K562 (cell line): ENCODE measurements at regions not wholly inside any gene's neighbourhood (a gene's known extent, or its start where the extent isn't known, plus 50 kb on each side); places are given as distances from the start of the nearest gene placed in this dataset.

ENCODE experiments used
- CBFA2T2 ChIP-seq: fragments of 450-650 bp; conservative IDR thresholded peaks from 2 replicates; pipeline ENCODE4 v1.6.1; 2017; ENCODE audit warnings: mild to moderate bottlenecking
- ETV6 ChIP-seq, 3 experiments: fragments of 150-350 bp in 1 of 3; sonication (generic) in 1 of 3; formaldehyde crosslinking in 1 of 3; IDR thresholded peaks; 2 replicates each; pipeline versions ENCODE4 v1.6.1 to v1.8.0; 2014 to 2022; ENCODE audit warnings: borderline replicate concordance in 2 of 3, low read depth in 2 of 3, antibody characterized with exemption in 1 of 3, low read length in 1 of 3, mild to moderate bottlenecking in 1 of 3, missing genetic modification reagents in 1 of 3
- NUFIP1 ChIP-seq: fragments of 450-650 bp; IDR thresholded peaks from 2 replicates; pipeline ENCODE4 v1.6.1; 2018; ENCODE audit not compliant: partially characterized antibody
- RBM17 ChIP-seq: fragments of 200-400 bp; formaldehyde crosslinking; IDR thresholded peaks from 2 replicates; pipeline ENCODE4 v1.6.1; 2017; ENCODE audit warnings: low read depth, mild to moderate bottlenecking, low read length, borderline replicate concordance
- SMARCB1 ChIP-seq: IDR thresholded peaks from 2 replicates; pipeline ENCODE4 v1.6.1; 2011; ENCODE audit warnings: improper control_type of control experiment, low read depth; ENCODE audit not compliant: insufficient read length
- TOE1 ChIP-seq, 2 experiments: fragments of 450-650 bp in 1 of 2; sonication (generic) in 1 of 2; formaldehyde crosslinking in 1 of 2; IDR thresholded peaks; 2 replicates each; pipeline versions ENCODE4 v1.7.1 to v1.8.0; 2016 to 2022; ENCODE audit warnings: borderline replicate concordance in 2 of 2, mild to moderate bottlenecking in 2 of 2, antibody characterized with exemption in 1 of 2, inconsistent platforms in 1 of 2, low read depth in 1 of 2, missing genetic modification reagents in 1 of 2, moderate library complexity in 1 of 2
- ZNF76 ChIP-seq: fragments of 250-450 bp; sonication (Bioruptor Pico); IDR thresholded peaks from 2 replicates; pipeline ENCODE4 v1.4.0; 2020; ENCODE audit warnings: mild to moderate bottlenecking, moderate library complexity, borderline replicate concordance
- TF ChIP-seq, protein P1 (sequence below): fragments of 450-650 bp; IDR thresholded peaks from 2 replicates; pipeline ENCODE4 v1.6.1; 2016; ENCODE audit warnings: mild to moderate bottlenecking, moderate library complexity
- TF ChIP-seq, protein P2 (sequence below): fragments of 250-450 bp; sonication (Bioruptor Pico); IDR thresholded peaks from 2 replicates; pipeline ENCODE4 v1.5.0; 2021
- TF ChIP-seq, protein P3 (sequence below): fragments of 250-450 bp; sonication (Bioruptor Pico); IDR thresholded peaks from 2 replicates; pipeline ENCODE4 v1.4.0; 2020; ENCODE audit warnings: mild to moderate bottlenecking, moderate library complexity

GRCh38 chr6:90370493-90370959 is 73.9 kb upstream of the BACH2 start (continued):
- TF ChIP-seq ZNF76 (CRISPR knock-in tag), result no peak
- no peak for TF ChIP-seq ETV6 (IDR thresholded peaks at IDR 0.05; ENCODE audit: borderline replicate concordance in 1 of 2, low read depth in 2 of 2, low read length in 1 of 2)
- TF ChIP-seq ETV6 (CRISPR knock-in tag; IDR thresholded peaks at IDR 0.05; ENCODE audit: borderline replicate concordance), result no peak
- TF ChIP-seq, protein P1, sequence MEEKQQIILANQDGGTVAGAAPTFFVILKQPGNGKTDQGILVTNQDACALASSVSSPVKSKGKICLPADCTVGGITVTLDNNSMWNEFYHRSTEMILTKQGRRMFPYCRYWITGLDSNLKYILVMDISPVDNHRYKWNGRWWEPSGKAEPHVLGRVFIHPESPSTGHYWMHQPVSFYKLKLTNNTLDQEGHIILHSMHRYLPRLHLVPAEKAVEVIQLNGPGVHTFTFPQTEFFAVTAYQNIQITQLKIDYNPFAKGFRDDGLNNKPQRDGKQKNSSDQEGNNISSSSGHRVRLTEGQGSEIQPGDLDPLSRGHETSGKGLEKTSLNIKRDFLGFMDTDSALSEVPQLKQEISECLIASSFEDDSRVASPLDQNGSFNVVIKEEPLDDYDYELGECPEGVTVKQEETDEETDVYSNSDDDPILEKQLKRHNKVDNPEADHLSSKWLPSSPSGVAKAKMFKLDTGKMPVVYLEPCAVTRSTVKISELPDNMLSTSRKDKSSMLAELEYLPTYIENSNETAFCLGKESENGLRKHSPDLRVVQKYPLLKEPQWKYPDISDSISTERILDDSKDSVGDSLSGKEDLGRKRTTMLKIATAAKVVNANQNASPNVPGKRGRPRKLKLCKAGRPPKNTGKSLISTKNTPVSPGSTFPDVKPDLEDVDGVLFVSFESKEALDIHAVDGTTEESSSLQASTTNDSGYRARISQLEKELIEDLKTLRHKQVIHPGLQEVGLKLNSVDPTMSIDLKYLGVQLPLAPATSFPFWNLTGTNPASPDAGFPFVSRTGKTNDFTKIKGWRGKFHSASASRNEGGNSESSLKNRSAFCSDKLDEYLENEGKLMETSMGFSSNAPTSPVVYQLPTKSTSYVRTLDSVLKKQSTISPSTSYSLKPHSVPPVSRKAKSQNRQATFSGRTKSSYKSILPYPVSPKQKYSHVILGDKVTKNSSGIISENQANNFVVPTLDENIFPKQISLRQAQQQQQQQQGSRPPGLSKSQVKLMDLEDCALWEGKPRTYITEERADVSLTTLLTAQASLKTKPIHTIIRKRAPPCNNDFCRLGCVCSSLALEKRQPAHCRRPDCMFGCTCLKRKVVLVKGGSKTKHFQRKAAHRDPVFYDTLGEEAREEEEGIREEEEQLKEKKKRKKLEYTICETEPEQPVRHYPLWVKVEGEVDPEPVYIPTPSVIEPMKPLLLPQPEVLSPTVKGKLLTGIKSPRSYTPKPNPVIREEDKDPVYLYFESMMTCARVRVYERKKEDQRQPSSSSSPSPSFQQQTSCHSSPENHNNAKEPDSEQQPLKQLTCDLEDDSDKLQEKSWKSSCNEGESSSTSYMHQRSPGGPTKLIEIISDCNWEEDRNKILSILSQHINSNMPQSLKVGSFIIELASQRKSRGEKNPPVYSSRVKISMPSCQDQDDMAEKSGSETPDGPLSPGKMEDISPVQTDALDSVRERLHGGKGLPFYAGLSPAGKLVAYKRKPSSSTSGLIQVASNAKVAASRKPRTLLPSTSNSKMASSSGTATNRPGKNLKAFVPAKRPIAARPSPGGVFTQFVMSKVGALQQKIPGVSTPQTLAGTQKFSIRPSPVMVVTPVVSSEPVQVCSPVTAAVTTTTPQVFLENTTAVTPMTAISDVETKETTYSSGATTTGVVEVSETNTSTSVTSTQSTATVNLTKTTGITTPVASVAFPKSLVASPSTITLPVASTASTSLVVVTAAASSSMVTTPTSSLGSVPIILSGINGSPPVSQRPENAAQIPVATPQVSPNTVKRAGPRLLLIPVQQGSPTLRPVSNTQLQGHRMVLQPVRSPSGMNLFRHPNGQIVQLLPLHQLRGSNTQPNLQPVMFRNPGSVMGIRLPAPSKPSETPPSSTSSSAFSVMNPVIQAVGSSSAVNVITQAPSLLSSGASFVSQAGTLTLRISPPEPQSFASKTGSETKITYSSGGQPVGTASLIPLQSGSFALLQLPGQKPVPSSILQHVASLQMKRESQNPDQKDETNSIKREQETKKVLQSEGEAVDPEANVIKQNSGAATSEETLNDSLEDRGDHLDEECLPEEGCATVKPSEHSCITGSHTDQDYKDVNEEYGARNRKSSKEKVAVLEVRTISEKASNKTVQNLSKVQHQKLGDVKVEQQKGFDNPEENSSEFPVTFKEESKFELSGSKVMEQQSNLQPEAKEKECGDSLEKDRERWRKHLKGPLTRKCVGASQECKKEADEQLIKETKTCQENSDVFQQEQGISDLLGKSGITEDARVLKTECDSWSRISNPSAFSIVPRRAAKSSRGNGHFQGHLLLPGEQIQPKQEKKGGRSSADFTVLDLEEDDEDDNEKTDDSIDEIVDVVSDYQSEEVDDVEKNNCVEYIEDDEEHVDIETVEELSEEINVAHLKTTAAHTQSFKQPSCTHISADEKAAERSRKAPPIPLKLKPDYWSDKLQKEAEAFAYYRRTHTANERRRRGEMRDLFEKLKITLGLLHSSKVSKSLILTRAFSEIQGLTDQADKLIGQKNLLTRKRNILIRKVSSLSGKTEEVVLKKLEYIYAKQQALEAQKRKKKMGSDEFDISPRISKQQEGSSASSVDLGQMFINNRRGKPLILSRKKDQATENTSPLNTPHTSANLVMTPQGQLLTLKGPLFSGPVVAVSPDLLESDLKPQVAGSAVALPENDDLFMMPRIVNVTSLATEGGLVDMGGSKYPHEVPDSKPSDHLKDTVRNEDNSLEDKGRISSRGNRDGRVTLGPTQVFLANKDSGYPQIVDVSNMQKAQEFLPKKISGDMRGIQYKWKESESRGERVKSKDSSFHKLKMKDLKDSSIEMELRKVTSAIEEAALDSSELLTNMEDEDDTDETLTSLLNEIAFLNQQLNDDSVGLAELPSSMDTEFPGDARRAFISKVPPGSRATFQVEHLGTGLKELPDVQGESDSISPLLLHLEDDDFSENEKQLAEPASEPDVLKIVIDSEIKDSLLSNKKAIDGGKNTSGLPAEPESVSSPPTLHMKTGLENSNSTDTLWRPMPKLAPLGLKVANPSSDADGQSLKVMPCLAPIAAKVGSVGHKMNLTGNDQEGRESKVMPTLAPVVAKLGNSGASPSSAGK, result peak; percentile 47; the same call in 1 of the 2 replicates
- TF ChIP-seq, protein P2, sequence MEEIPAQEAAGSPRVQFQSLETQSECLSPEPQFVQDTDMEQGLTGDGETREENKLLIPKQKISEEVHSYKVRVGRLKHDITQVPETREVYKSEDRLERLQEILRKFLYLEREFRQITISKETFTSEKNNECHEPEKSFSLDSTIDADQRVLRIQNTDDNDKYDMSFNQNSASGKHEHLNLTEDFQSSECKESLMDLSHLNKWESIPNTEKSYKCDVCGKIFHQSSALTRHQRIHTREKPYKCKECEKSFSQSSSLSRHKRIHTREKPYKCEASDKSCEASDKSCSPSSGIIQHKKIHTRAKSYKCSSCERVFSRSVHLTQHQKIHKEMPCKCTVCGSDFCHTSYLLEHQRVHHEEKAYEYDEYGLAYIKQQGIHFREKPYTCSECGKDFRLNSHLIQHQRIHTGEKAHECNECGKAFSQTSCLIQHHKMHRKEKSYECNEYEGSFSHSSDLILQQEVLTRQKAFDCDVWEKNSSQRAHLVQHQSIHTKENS, result no peak
- TF ChIP-seq, protein P3, sequence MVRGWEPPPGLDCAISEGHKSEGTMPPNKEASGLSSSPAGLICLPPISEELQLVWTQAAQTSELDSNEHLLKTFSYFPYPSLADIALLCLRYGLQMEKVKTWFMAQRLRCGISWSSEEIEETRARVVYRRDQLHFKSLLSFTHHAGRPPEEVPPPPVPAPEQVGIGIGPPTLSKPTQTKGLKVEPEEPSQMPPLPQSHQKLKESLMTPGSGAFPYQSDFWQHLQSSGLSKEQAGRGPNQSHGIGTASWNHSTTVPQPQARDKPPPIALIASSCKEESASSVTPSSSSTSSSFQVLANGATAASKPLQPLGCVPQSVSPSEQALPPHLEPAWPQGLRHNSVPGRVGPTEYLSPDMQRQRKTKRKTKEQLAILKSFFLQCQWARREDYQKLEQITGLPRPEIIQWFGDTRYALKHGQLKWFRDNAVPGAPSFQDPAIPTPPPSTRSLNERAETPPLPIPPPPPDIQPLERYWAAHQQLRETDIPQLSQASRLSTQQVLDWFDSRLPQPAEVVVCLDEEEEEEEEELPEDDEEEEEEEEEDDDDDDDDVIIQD (CRISPR knock-in tag), result no peak
- TF ChIP-seq SMARCB1, result no peak
- TF ChIP-seq CBFA2T2, result peak; percentile 16; the same call in 1 of the 2 replicates
- TF ChIP-seq TOE1 (IDR thresholded peaks at IDR 0.05; ENCODE audit: borderline replicate concordance), result no peak
- TF ChIP-seq TOE1 (CRISPR knock-in tag; IDR thresholded peaks at IDR 0.05; ENCODE audit: borderline replicate concordance, low read depth), result 0 out of 2 replicates have a peak, but pooled peaks have one; percentile 25
- TF ChIP-seq RBM17, result no peak
- TF ChIP-seq NUFIP1, result no peak
